SU-DHL-6 (cell line): ENCODE measurements at regions not wholly inside any gene's neighbourhood (a gene's known extent, or its start where the extent isn't known, plus 50 kb on each side); places are given as distances from the start of the nearest gene placed in this dataset.

Experiments
- EZH2phosphoT487 ChIP-seq: fragments of 200-600 bp; sonication (generic), shearing (Covaris generic); conservative IDR thresholded peaks from 2 replicates; pipeline ENCODE4 v1.6.1; 2018; ENCODE audit warnings: mild to moderate bottlenecking, antibody characterized with exemption, low read length, moderate library complexity, mixed read lengths
- TF ChIP-seq, protein P1 (sequence below): fragments of 200-600 bp; sonication (generic); IDR thresholded peaks from one replicate; pipeline ENCODE4 v1.5.1; 2017; ENCODE audit warnings: antibody characterized with exemption, mild to moderate bottlenecking, low read length, moderate library complexity; ENCODE audit not compliant: insufficient read depth, poor library complexity, severe bottlenecking

DNA sequence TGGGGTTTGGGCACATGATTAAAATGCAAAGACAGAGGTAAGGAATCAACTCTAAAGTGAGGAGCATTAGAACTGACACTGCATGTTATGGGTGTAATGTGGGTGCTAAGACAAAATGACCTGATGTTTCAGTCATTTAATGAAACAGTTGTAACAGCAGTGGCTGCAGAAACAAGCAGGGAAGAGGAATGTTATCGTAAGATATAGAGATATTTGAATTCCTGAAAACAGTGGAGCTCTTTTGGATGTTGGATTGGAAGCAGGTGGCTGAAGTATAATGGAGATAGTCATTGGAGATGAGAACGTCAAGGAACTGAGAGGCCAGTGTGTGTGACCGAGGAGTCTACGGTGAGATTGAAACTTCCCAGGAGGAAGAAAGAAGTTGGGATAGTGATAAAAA is 1065.2 kb downstream of the ZPLD1 start:
- TF ChIP-seq, protein P1, sequence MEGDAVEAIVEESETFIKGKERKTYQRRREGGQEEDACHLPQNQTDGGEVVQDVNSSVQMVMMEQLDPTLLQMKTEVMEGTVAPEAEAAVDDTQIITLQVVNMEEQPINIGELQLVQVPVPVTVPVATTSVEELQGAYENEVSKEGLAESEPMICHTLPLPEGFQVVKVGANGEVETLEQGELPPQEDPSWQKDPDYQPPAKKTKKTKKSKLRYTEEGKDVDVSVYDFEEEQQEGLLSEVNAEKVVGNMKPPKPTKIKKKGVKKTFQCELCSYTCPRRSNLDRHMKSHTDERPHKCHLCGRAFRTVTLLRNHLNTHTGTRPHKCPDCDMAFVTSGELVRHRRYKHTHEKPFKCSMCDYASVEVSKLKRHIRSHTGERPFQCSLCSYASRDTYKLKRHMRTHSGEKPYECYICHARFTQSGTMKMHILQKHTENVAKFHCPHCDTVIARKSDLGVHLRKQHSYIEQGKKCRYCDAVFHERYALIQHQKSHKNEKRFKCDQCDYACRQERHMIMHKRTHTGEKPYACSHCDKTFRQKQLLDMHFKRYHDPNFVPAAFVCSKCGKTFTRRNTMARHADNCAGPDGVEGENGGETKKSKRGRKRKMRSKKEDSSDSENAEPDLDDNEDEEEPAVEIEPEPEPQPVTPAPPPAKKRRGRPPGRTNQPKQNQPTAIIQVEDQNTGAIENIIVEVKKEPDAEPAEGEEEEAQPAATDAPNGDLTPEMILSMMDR = no peak
- TF ChIP-seq EZH2phosphoT487 = no peak
